Endothelial cell (in vitro differentiated cells): ENCODE measurements at regions not wholly inside any gene's neighbourhood (a gene's known extent, or its start where the extent isn't known, plus 50 kb on each side); places are given as distances from the start of the nearest gene placed in this dataset.
A peak's percentile ranks its signal among the peaks of the same experiment; 100 is the strongest.

Source experiments
- DNase-seq: peaks from one replicate; pipeline ENCODE4 v3.0.0; 2021; ENCODE audit warnings: low spot score
- H3K27ac Mint-ChIP-seq: one replicate; pipeline ENCODE4 v1.8.0; 2021; ENCODE audit warnings: mixed read lengths, inconsistent platforms; ENCODE audit not compliant: unreplicated experiment
- H3K27me3 Mint-ChIP-seq: one replicate; pipeline ENCODE4 v1.8.0; 2021; ENCODE audit warnings: mild to moderate bottlenecking, moderate library complexity, mixed read lengths, inconsistent platforms; ENCODE audit not compliant: unreplicated experiment
- H3K36me3 Mint-ChIP-seq: one replicate; pipeline ENCODE4 v1.8.0; 2021; ENCODE audit warnings: mild to moderate bottlenecking, low read depth, mixed read lengths, inconsistent platforms; ENCODE audit not compliant: unreplicated experiment
- H3K4me1 Mint-ChIP-seq: one replicate; pipeline ENCODE4 v1.8.0; 2021; ENCODE audit warnings: mild to moderate bottlenecking, mixed read lengths, inconsistent platforms; ENCODE audit not compliant: unreplicated experiment
- H3K4me3 Mint-ChIP-seq: one replicate; pipeline ENCODE4 v1.8.0; 2021; ENCODE audit warnings: mild to moderate bottlenecking, mixed read lengths, inconsistent platforms; ENCODE audit not compliant: unreplicated experiment
- H3K9me3 Mint-ChIP-seq: one replicate; pipeline ENCODE4 v1.8.0; 2021; ENCODE audit warnings: mixed read lengths, inconsistent platforms; ENCODE audit not compliant: unreplicated experiment
- CTCF ChIP-seq: fragments of 200-600 bp; sonication (generic); IDR thresholded peaks from one replicate; pipeline ENCODE4 v1.5.0; 2021; ENCODE audit warnings: antibody characterized with exemption; ENCODE audit not compliant: unreplicated experiment

- Mint-ChIP-seq H3K9me3 (no peaks in the 10 kb centered on the region), H3K27me3 (no peaks in the 10 kb centered on the region), H3K4me3 (no peak overlapping the region), H3K4me1 (peaks cover 15% of the 10 kb centered on the region), H3K36me3 (no peaks in the 10 kb centered on the region), H3K27ac (peak overlapping the region; percentile 30)
- TF ChIP-seq CTCF: no peak
- DNase-seq: peak; percentile 4
Observed at GRCh38 chr5:89396278-89396954, 513.4 kb upstream of the MEF2C start.

GRCh38 chr5:89395111-89395510 is 512.1 kb upstream of the MEF2C start:
- Mint-ChIP-seq H3K27ac (no peak overlapping the region), H3K4me3 (no peak overlapping the region), H3K36me3 (no peaks in the 10 kb centered on the region), H3K27me3 (no peaks in the 10 kb centered on the region), H3K9me3 (no peaks in the 10 kb centered on the region), H3K4me1 (peaks cover 15% of the 10 kb centered on the region)
- no peak for TF ChIP-seq CTCF
- DNase-seq: no peak

- Mint-ChIP-seq H3K9me3 (no peaks in the 10 kb centered on the region), H3K36me3 (no peaks in the 10 kb centered on the region), H3K4me1 (no peaks in the 10 kb centered on the region), H3K27me3 (no peaks in the 10 kb centered on the region), H3K4me3 (no peak overlapping the region), H3K27ac (no peak overlapping the region)
- TF ChIP-seq CTCF: no peak
- DNase-seq: no peak
Observed at GRCh38 chr5:89388872-89389271, 505.9 kb upstream of the MEF2C start.

GRCh38 chr5:89384391-89384790 is 501.4 kb upstream of the MEF2C start:
- no peak overlapping the region for H3K27ac Mint-ChIP-seq
- H3K27me3 Mint-ChIP-seq: no peaks in the 10 kb centered on the region
- no peaks in the 10 kb centered on the region for H3K36me3 Mint-ChIP-seq
- no peaks in the 10 kb centered on the region for H3K9me3 Mint-ChIP-seq
- DNase-seq: no peak
- no peak overlapping the region for H3K4me3 Mint-ChIP-seq
- H3K4me1 Mint-ChIP-seq: no peaks in the 10 kb centered on the region
- no peak for TF ChIP-seq CTCF

GRCh38 chr5:89380635-89381034 is 497.7 kb upstream of the MEF2C start:
- Mint-ChIP-seq H3K27me3 (no peaks in the 10 kb centered on the region), H3K36me3 (no peaks in the 10 kb centered on the region), H3K9me3 (no peaks in the 10 kb centered on the region), H3K4me3 (no peak overlapping the region), H3K4me1 (no peaks in the 10 kb centered on the region), H3K27ac (no peak overlapping the region)
- no peak for DNase-seq
- TF ChIP-seq CTCF: no peak
